HCT116 (cell line): ENCODE measurements at regions not wholly inside any gene's neighbourhood (a gene's known extent, or its start where the extent isn't known, plus 50 kb on each side); places are given as distances from the start of the nearest gene placed in this dataset.

Source experiments
- ATAC-seq: fragments of 200-7000 bp; cut with Tn5 transposase; 2 replicates; pipeline ENCODE4 v1.9.1; 2020; ENCODE audit warnings: mild to moderate bottlenecking, moderate library complexity
- BruUV-seq: library from RNA; stranded (reverse); fragments of 400-500 nt; replicated peaks from 2 replicates; lab custom pipeline; 2021; lab: Mats Ljungman, UMichigan
- CTCF ChIA-PET: fragments of 300-600 bp; sonication (Branson Sonifier 250); formaldehyde crosslinking; loops from one replicate; lab custom pipeline; 2021; ENCODE audit warnings: antibody characterized with exemption; lab: Charles Lee
- POLR2A ChIA-PET: fragments of 300-600, 350-600 bp; sonication (Branson Sonifier 250); formaldehyde crosslinking; loops from one replicate; lab custom pipeline; 2021; ENCODE audit warnings: antibody characterized with exemption; lab: Charles Lee
- RAD21 ChIA-PET, 2 experiments: fragments of 300-600 bp; sonication (Branson Sonifier 250); formaldehyde crosslinking; loops; one replicate each; lab custom pipeline; 2023; ENCODE audit warnings: low total read pairs in 2 of 2; ENCODE audit not compliant: uncharacterized antibody in 2 of 2, unreplicated experiment in 2 of 2, low non-redundant PET in 1 of 2; lab: Charles Lee
- DNase-seq: peaks from one replicate; pipeline ENCODE4 v3.0.0-alpha.2; 2010; ENCODE audit warnings: low read depth, low spot score
- H2AFZ ChIP-seq: fragments of 200-600 bp; shearing (Covaris generic), sonication (generic); 2 replicates; pipeline ENCODE4 v1.6.1; 2017; ENCODE audit warnings: low read depth, mixed run types, mixed read lengths, antibody characterized with exemption, low read length; ENCODE audit not compliant: poor library complexity, severe bottlenecking
- H3K27ac ChIP-seq: 2 replicates; pipeline ENCODE4 v1.5.1; 2012; ENCODE audit warnings: low read depth, low read length
- H3K27me3 ChIP-seq: fragments of 200-600 bp; sonication (generic); 2 replicates; pipeline ENCODE4 v1.6.1; 2016; ENCODE audit warnings: mixed run types, low read length, mixed read lengths; ENCODE audit not compliant: insufficient read depth
- H3K36me3 ChIP-seq, 2 experiments: fragments of 200-500 bp in 1 of 2; fragments of 200-600 bp in 1 of 2; sonication (Bioruptor generic) in 1 of 2; sonication (generic) in 1 of 2; 2 replicates each; pipeline versions ENCODE4 v1.5.1 to v1.6.1; 2014 to 2016; ENCODE audit warnings: low read length in 2 of 2, inconsistent platforms in 1 of 2, mixed read lengths in 1 of 2, mixed run types in 1 of 2; ENCODE audit not compliant: insufficient read depth in 2 of 2, control insufficient read depth in 1 of 2
- H3K4me1 ChIP-seq, 2 experiments: fragments of 200-600 bp in 1 of 2; sonication (generic) in 1 of 2; 2 replicates each; pipeline versions ENCODE4 v1.5.1 to v1.6.1; 2012 to 2017; ENCODE audit warnings: low read length in 2 of 2, inconsistent platforms in 1 of 2, mild to moderate bottlenecking in 1 of 2, mixed read lengths in 1 of 2, mixed run types in 1 of 2, moderate library complexity in 1 of 2; ENCODE audit not compliant: insufficient read depth in 2 of 2, control insufficient read depth in 1 of 2
- H3K4me2 ChIP-seq: fragments of 200-600 bp; sonication (generic); 2 replicates; pipeline ENCODE4 v1.6.1; 2017; ENCODE audit warnings: mixed run types, low read length, mixed read lengths
- H3K4me3 ChIP-seq, 2 experiments: fragments of 200-600 bp in 1 of 2; sonication (generic) in 1 of 2; replicated peaks in 1 of 2; 2 replicates each; pipeline ENCODE4 v1.5.1; 2011 to 2016; ENCODE audit warnings: low read length in 2 of 2, control low read depth in 1 of 2, low read depth in 1 of 2, mild to moderate bottlenecking in 1 of 2, mixed read lengths in 1 of 2, mixed run types in 1 of 2
- H3K79me2 ChIP-seq: fragments of 200-600 bp; sonication (generic); 2 replicates; pipeline ENCODE4 v1.6.1; 2017; ENCODE audit warnings: mild to moderate bottlenecking, mixed run types, low read length, moderate library complexity, mixed read lengths; ENCODE audit not compliant: insufficient read depth
- H3K9ac ChIP-seq: fragments of 200-600 bp; sonication (generic); 2 replicates; pipeline ENCODE4 v1.6.1; 2016; ENCODE audit warnings: low read length, mixed read lengths
- H3K9me2 ChIP-seq: fragments of 200-600 bp; sonication (generic), shearing (Covaris generic); 2 replicates; pipeline ENCODE4 v1.6.1; 2017; ENCODE audit warnings: mixed run types, mild to moderate bottlenecking, moderate library complexity; ENCODE audit not compliant: insufficient read depth
- H3K9me3 ChIP-seq, 2 experiments: fragments of 200-500 bp in 1 of 2; fragments of 200-600 bp in 1 of 2; sonication (Bioruptor generic) in 1 of 2; sonication (generic) in 1 of 2; 2 replicates each; pipeline ENCODE4 v1.6.1; 2014 to 2017; ENCODE audit warnings: low read length in 2 of 2, mixed read lengths in 2 of 2, inconsistent platforms in 1 of 2, low read depth in 1 of 2, mild to moderate bottlenecking in 1 of 2, mixed run types in 1 of 2, moderate library complexity in 1 of 2; ENCODE audit not compliant: control insufficient read depth in 1 of 2, insufficient read depth in 1 of 2
- H4K20me1 ChIP-seq: fragments of 200-600 bp; sonication (generic), shearing (Covaris generic); 2 replicates; pipeline ENCODE4 v1.6.1; 2017; ENCODE audit warnings: mixed run types, mild to moderate bottlenecking, moderate library complexity; ENCODE audit not compliant: insufficient read depth
- ELF1 ChIP-seq: IDR thresholded peaks from 2 replicates; pipeline ENCODE4 v1.6.1; 2012; ENCODE audit warnings: low read depth, borderline replicate concordance
- FOSL1 ChIP-seq: IDR thresholded peaks from 2 replicates; pipeline ENCODE4 v1.6.1; 2012; ENCODE audit warnings: low read depth
- REST ChIP-seq: IDR thresholded peaks from 2 replicates; pipeline ENCODE4 v1.6.1; 2012; ENCODE audit warnings: low read depth
- SIN3A ChIP-seq: IDR thresholded peaks from 2 replicates; pipeline ENCODE4 v1.6.1; 2012; ENCODE audit warnings: low read depth
- SP1 ChIP-seq: IDR thresholded peaks from 2 replicates; pipeline ENCODE4 v1.6.1; 2012; ENCODE audit warnings: low read depth
- YY1 ChIP-seq: IDR thresholded peaks from 2 replicates; pipeline ENCODE4 v1.6.1; 2011; ENCODE audit warnings: low read length, low read depth, moderate library complexity, mild to moderate bottlenecking; ENCODE audit not compliant: insufficient replicate concordance; ENCODE audit errors: extremely low read depth
- ZBTB33 ChIP-seq: IDR thresholded peaks from 2 replicates; pipeline ENCODE4 v1.6.1; 2011; ENCODE audit warnings: mild to moderate bottlenecking, low read length, moderate library complexity; ENCODE audit not compliant: insufficient replicate concordance; ENCODE audit errors: extremely low read depth
- ZFX ChIP-seq: fragments of 450-650 bp; IDR thresholded peaks from 2 replicates; pipeline ENCODE4 v1.6.1; 2017
- intact Hi-C: fragments of 100-400 bp; cut with micrococcal nuclease; formaldehyde crosslinking; loops from 2 replicates; pipeline ENCODE4 v1.10.0; 2022
- TF ChIP-seq, protein P1 (sequence below): IDR thresholded peaks from 2 replicates; pipeline ENCODE4 v1.6.1; 2012

- no peak overlapping the region for H3K4me3 ChIP-seq
- H3K79me2 ChIP-seq, result no peaks in the 10 kb centered on the region
- ChIA-PET CTCF (no interaction called here), POLR2A (no interaction called here), RAD21 (no interaction called here)
- no peaks in the 10 kb centered on the region for H4K20me1 ChIP-seq
- DNase-seq (no peak), ATAC-seq (no peak)
- H3K4me2 ChIP-seq, result no peak overlapping the region
- no peaks in the 10 kb centered on the region for H3K9me2 ChIP-seq
- H3K36me3 ChIP-seq, result no peaks in the 10 kb centered on the region
- no peak for TF ChIP-seq ELF1
- no peak for TF ChIP-seq REST
- peaks cover 25% of the 10 kb centered on the region for H3K27me3 ChIP-seq
- BruUV-seq, result no TSS peak
- intact Hi-C loops, result no loop called here
- H3K27ac ChIP-seq, result no peak overlapping the region
- no peak overlapping the region for H3K9ac ChIP-seq
- no peak overlapping the region for H2AFZ ChIP-seq
- no peaks in the 10 kb centered on the region for H3K4me1 ChIP-seq
- no peaks in the 10 kb centered on the region for H3K9me3 ChIP-seq
Observed at GRCh38 chr3:140830391-140830790, 111.2 kb upstream of the SLC25A36 start.

DNA sequence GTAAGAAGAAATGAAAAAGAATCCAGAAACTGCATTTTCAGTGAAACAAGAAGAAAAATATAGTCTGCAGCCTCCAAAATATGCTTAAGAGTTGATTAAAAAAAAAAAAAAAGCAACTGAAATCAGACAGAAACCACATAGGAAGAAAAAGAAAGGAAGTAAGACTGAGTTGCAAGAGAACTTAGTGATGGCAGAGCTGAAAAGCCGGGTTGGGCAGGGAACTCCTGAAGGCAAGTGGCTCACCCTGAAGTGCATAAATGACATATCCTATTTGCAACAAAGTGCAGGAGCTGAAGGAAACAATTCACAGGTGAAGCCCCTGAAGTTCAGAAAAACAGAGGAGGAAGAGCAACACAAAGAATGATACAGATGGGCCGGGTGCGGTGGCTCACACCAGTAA, 108.8 kb upstream of the SLC25A36 start:
- TF ChIP-seq YY1 (no peak), ELF1 (no peak), SP1 (no peak), ZBTB33 (no peak), FOSL1 (no peak), SIN3A (no peak), ZFX (no peak)
- TF ChIP-seq, protein P1, sequence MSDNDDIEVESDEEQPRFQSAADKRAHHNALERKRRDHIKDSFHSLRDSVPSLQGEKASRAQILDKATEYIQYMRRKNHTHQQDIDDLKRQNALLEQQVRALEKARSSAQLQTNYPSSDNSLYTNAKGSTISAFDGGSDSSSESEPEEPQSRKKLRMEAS, result no peak
- no peak overlapping the region for H2AFZ ChIP-seq
- intact Hi-C loops, result no loop called here
- H3K27ac ChIP-seq, result no peak overlapping the region
- no peaks in the 10 kb centered on the region for H4K20me1 ChIP-seq
- H3K4me2 ChIP-seq, result no peak overlapping the region
- no peaks in the 10 kb centered on the region for H3K9me2 ChIP-seq
- H3K9ac ChIP-seq, result no peak overlapping the region
- no TSS peak for BruUV-seq
- no peak overlapping the region for H3K4me3 ChIP-seq
- no peaks in the 10 kb centered on the region for H3K79me2 ChIP-seq
- no peaks in the 10 kb centered on the region for H3K9me3 ChIP-seq
- CTCF ChIA-PET, result no interaction called here
- no peaks in the 10 kb centered on the region for H3K36me3 ChIP-seq
- no peaks in the 10 kb centered on the region for H3K4me1 ChIP-seq
- RAD21 ChIA-PET, result no interaction called here
- DNase-seq (no peak), ATAC-seq (no peak)
- H3K27me3 ChIP-seq, result peaks cover 25% of the 10 kb centered on the region
- POLR2A ChIA-PET, result no interaction called here
